B cell (primary cell): ENCODE measurements at regions not wholly inside any gene's neighbourhood (a gene's known extent, or its start where the extent isn't known, plus 50 kb on each side); places are given as distances from the start of the nearest gene placed in this dataset.

Experiments
- ATAC-seq: fragments of 200-7000 bp; cut with Tn5 transposase; one replicate; pipeline ENCODE4 v1.10.0; 2021; ENCODE audit warnings: low read depth, mild to moderate bottlenecking, moderate number of reproducible peaks, moderate library complexity
- CTCF ChIA-PET: fragments of 350-600 bp; sonication (Branson Sonifier 250); formaldehyde crosslinking; loops from one replicate; lab custom pipeline; 2021; ENCODE audit warnings: antibody characterized with exemption, inconsistent platforms; lab: Charles Lee
- POLR2A ChIA-PET: fragments of 350-600 bp; sonication (Branson Sonifier 250); formaldehyde crosslinking; loops from one replicate; lab custom pipeline; 2021; ENCODE audit warnings: antibody characterized with exemption; lab: Charles Lee
- DNase-seq: peaks from one replicate; pipeline ENCODE4 v3.0.0; 2013
- H2AFZ ChIP-seq: 2 replicates; pipeline ENCODE4 v1.6.1; 2012; ENCODE audit warnings: mild to moderate bottlenecking, low read depth, low read length; ENCODE audit not compliant: insufficient read depth, poor library complexity, severe bottlenecking
- H3K27ac ChIP-seq, 2 donors: 1 replicate in 1 of 2; 2 replicates in 1 of 2; pipeline ENCODE4 v1.5.1; 2012 to 2013; ENCODE audit warnings: low read length in 2 of 2, mild to moderate bottlenecking in 2 of 2, moderate library complexity in 1 of 2
- H3K27me3 ChIP-seq, 4 experiments: fragments of 200-600 bp in 1 of 4; sonication (generic) in 1 of 4; replicated peaks in 1 of 4; 1 replicate in 2 of 4; 2 replicates in 2 of 4; pipeline versions ENCODE4 v1.6.1 to v1.7.0; 2013 to 2016; ENCODE audit warnings: low read length in 3 of 4, mild to moderate bottlenecking in 2 of 4, mixed read lengths in 1 of 4, moderate library complexity in 1 of 4; ENCODE audit not compliant: insufficient read depth in 4 of 4, control insufficient read depth in 3 of 4; ENCODE audit errors: control extremely low read depth in 1 of 4
- H3K36me3 ChIP-seq, 2 experiments: replicated peaks in 1 of 2; 1 replicate in 1 of 2; 2 replicates in 1 of 2; pipeline versions ENCODE4 v1.6.1 to v1.7.1; 2013; ENCODE audit warnings: low read length in 1 of 2; ENCODE audit not compliant: insufficient read depth in 2 of 2, control insufficient read depth in 1 of 2; ENCODE audit errors: control extremely low read depth in 1 of 2, extremely low read depth in 1 of 2
- H3K4me1 ChIP-seq, 2 donors: fragments of 200-600 bp in 1 of 2; sonication (generic) in 1 of 2; 1 replicate in 1 of 2; 2 replicates in 1 of 2; pipeline versions ENCODE4 v1.5.1 to v1.6.1; 2013 to 2017; ENCODE audit warnings: low read length in 2 of 2; ENCODE audit not compliant: control insufficient read depth in 2 of 2, insufficient read depth in 2 of 2
- H3K4me2 ChIP-seq: replicated peaks from 2 replicates; pipeline ENCODE3; 2012; ENCODE audit warnings: mild to moderate bottlenecking, low read depth, low read length; ENCODE audit not compliant: poor library complexity, severe bottlenecking
- H3K4me3 ChIP-seq, 5 experiments: fragments of 200-600 bp in 1 of 5; sonication (generic) in 1 of 5; 1 replicate in 3 of 5; 2 replicates in 2 of 5; pipeline versions ENCODE4 v1.5.1 to v1.7.0; 2011 to 2016; ENCODE audit warnings: low read length in 4 of 5, mild to moderate bottlenecking in 4 of 5, low read depth in 2 of 5, control low read depth in 1 of 5, moderate library complexity in 1 of 5; ENCODE audit not compliant: insufficient read depth in 1 of 5; ENCODE audit errors: control extremely low read depth in 1 of 5, extremely low read depth in 1 of 5
- H3K79me2 ChIP-seq: fragments of 200-600 bp; sonication (generic); one replicate; pipeline ENCODE4 v1.6.0; 2016; ENCODE audit warnings: low read length; ENCODE audit not compliant: control insufficient read depth, insufficient read depth
- H3K9ac ChIP-seq: fragments of 200-600 bp; sonication (generic); 2 replicates; pipeline ENCODE4 v1.6.1; 2017; ENCODE audit warnings: mild to moderate bottlenecking, low read length, moderate library complexity
- H3K9me3 ChIP-seq, 3 donors: one replicate each; pipeline versions ENCODE4 v1.6.1 to v1.7.1; 2013; ENCODE audit warnings: low read length in 2 of 3; ENCODE audit not compliant: control insufficient read depth in 2 of 3, insufficient read depth in 1 of 3; ENCODE audit errors: control extremely low read depth in 1 of 3
- H4K20me1 ChIP-seq: 2 replicates; pipeline ENCODE4 v1.6.0; 2012; ENCODE audit warnings: mild to moderate bottlenecking, low read length; ENCODE audit not compliant: insufficient read depth, control insufficient read depth, poor library complexity, severe bottlenecking
- H3K27ac Mint-ChIP-seq: one replicate; pipeline ENCODE4 v1.8.0; 2021; ENCODE audit warnings: mixed read lengths
- H3K27me3 Mint-ChIP-seq: one replicate; pipeline ENCODE4 v1.8.0; 2021; ENCODE audit warnings: mixed read lengths
- H3K4me1 Mint-ChIP-seq: one replicate; pipeline ENCODE4 v1.8.0; 2021; ENCODE audit warnings: mixed read lengths
- H3K4me3 Mint-ChIP-seq: one replicate; pipeline ENCODE4 v1.8.0; 2021; ENCODE audit warnings: mixed read lengths
- H3K9me3 Mint-ChIP-seq: one replicate; pipeline ENCODE4 v1.8.0; 2022; ENCODE audit warnings: mixed read lengths; ENCODE audit not compliant: insufficient read depth
- CTCF ChIP-seq: fragments of 200-600 bp; IDR thresholded peaks from one replicate; pipeline ENCODE4 v1.8.0; 2022; ENCODE audit warnings: antibody characterized with exemption, mild to moderate bottlenecking
- EZH2 ChIP-seq: IDR thresholded peaks from 2 replicates; pipeline ENCODE4 v1.6.1; 2012; ENCODE audit warnings: borderline replicate concordance, low read depth, mild to moderate bottlenecking, moderate library complexity, low read length; ENCODE audit not compliant: insufficient read depth, poor library complexity, severe bottlenecking
- WGBS: methylation state at CpG from one replicate; pipeline ENCODE4 v1.1.5; 2013; ENCODE audit warnings: missing lambda C conversion rate; ENCODE audit not compliant: insufficient coverage; 5-methylcytosine and 5-hydroxymethylcytosine counted together
- intact Hi-C: fragments of 100-400 bp; cut with micrococcal nuclease; formaldehyde crosslinking; loops from one replicate; pipeline ENCODE4 v1.10.0; 2022

DNA sequence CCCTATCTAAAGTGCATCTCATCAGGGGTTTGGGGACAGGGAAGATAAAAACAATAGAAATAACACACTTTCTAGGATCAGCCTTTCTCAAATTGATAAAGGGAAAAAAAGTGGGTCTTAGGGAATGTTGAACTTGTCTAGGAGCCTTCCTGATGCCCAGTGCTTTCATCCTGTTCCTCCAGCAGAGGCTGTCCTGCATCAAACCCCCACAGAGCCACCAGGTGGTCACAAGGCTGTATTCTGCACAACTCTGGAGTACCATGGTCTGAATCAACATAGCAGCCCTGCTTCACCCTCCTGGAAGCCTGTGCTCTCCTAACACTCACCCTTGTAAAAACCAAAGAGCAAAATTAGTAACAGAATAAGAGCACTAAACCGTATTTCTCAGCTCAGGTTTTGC, 118.5 kb upstream of the SLC25A36 start:
- Mint-ChIP-seq H3K27me3 (peaks cover 10% of the 10 kb centered on the region), H3K4me1 (no peaks in the 10 kb centered on the region), H3K9me3 (no peaks in the 10 kb centered on the region), H3K4me3 (no peak overlapping the region), H3K27ac (no peak overlapping the region)
- H3K27ac ChIP-seq, result no peak overlapping the region
- 71% methylated on average over 1 of the region's 1 CpG for WGBS
- ATAC-seq (no peak), DNase-seq (no peak)
- H3K4me1 ChIP-seq, result no peaks in the 10 kb centered on the region
- H3K27me3 ChIP-seq, result no peaks in the 10 kb centered on the region
- no peaks in the 10 kb centered on the region for H3K79me2 ChIP-seq
- H4K20me1 ChIP-seq, result no peaks in the 10 kb centered on the region
- no peaks in the 10 kb centered on the region for H3K9me3 ChIP-seq
- ChIA-PET CTCF (no interaction called here), POLR2A (no interaction called here)
- intact Hi-C loops, result no loop called here
- no peak overlapping the region for H3K4me3 ChIP-seq
- H3K4me2 ChIP-seq, result no peak overlapping the region
- no peak overlapping the region for H2AFZ ChIP-seq
- H3K9ac ChIP-seq, result no peak overlapping the region
- TF ChIP-seq CTCF (no peak), EZH2 (no peak)
- H3K36me3 ChIP-seq, result no peaks in the 10 kb centered on the region

GRCh38 chr3:140827894-140828293, 113.7 kb upstream of the SLC25A36 start:
- no peak overlapping the region for H3K4me3 ChIP-seq
- no peaks in the 10 kb centered on the region for H3K9me3 Mint-ChIP-seq
- H3K27me3 ChIP-seq, result no peaks in the 10 kb centered on the region
- no peak overlapping the region for H3K4me3 Mint-ChIP-seq
- peaks cover 6 to 8% of the 10 kb centered on the region in 2 donors for H3K4me1 ChIP-seq
- no peaks in the 10 kb centered on the region for H3K79me2 ChIP-seq
- peaks cover under 1% of the 10 kb centered on the region for H3K27me3 Mint-ChIP-seq
- POLR2A ChIA-PET, result no interaction called here
- H3K9ac ChIP-seq, result no peak overlapping the region
- H3K4me1 Mint-ChIP-seq, result peaks cover 9% of the 10 kb centered on the region
- H3K9me3 ChIP-seq, result no peaks in the 10 kb centered on the region
- ATAC-seq (no peak), DNase-seq (no peak)
- TF ChIP-seq EZH2, result no peak
- no peak for TF ChIP-seq CTCF
- no peaks in the 10 kb centered on the region for H3K36me3 ChIP-seq
- H2AFZ ChIP-seq, result no peak overlapping the region
- H3K27ac ChIP-seq, result no peak overlapping the region
- no peaks in the 10 kb centered on the region for H4K20me1 ChIP-seq
- CTCF ChIA-PET, result no interaction called here
- H3K27ac Mint-ChIP-seq, result no peak overlapping the region
- H3K4me2 ChIP-seq, result no peak overlapping the region
- intact Hi-C loops, result no loop called here
- 46% methylated on average over 1 of the region's 1 CpG for WGBS
